SU-DHL-6 (cell line): ENCODE measurements at regions not wholly inside any gene's neighbourhood (a gene's known extent, or its start where the extent isn't known, plus 50 kb on each side); places are given as distances from the start of the nearest gene placed in this dataset.

Source experiments
- H2AFZ ChIP-seq: fragments of 200-600 bp; sonication (generic); 2 replicates; pipeline ENCODE4 v1.6.1; 2014; ENCODE audit warnings: low read depth, mild to moderate bottlenecking, moderate library complexity, mixed read lengths, antibody characterized with exemption, low read length; ENCODE audit not compliant: severe bottlenecking
- H3F3A ChIP-seq: fragments of 200-600 bp; shearing (Covaris generic); 2 replicates; pipeline ENCODE4 v1.6.0; 2016; ENCODE audit warnings: antibody characterized with exemption, mild to moderate bottlenecking; ENCODE audit not compliant: insufficient read depth
- H3K27ac ChIP-seq: fragments of 200-600 bp; sonication (generic); 2 replicates; pipeline ENCODE4 v1.5.1; 2016; ENCODE audit warnings: low read depth, mild to moderate bottlenecking, low read length, moderate library complexity, mixed read lengths
- H3K27me3 ChIP-seq: fragments of 200-600 bp; sonication (generic), shearing (Covaris generic); 2 replicates; pipeline ENCODE4 v1.6.0; 2014; ENCODE audit warnings: mild to moderate bottlenecking, low read length
- H3K36me3 ChIP-seq: fragments of 200-600 bp; sonication (generic); 2 replicates; pipeline ENCODE4 v1.6.1; 2014; ENCODE audit warnings: mild to moderate bottlenecking, low read length, mixed read lengths
- H3K4me2 ChIP-seq: fragments of 300-600, 200-600 bp; shearing (Covaris generic), sonication (generic); 2 replicates; pipeline ENCODE4 v1.6.0; 2014; ENCODE audit warnings: low read length, low read depth, mild to moderate bottlenecking; ENCODE audit not compliant: poor library complexity, severe bottlenecking
- H3K4me3 ChIP-seq: fragments of 200-600 bp; sonication (generic); 2 replicates; pipeline ENCODE4 v1.5.1; 2014; ENCODE audit warnings: antibody characterized with exemption, low read length, mild to moderate bottlenecking, mixed read lengths; ENCODE audit not compliant: insufficient read depth, poor library complexity, severe bottlenecking
- H3K79me2 ChIP-seq: fragments of 200-600 bp; sonication (generic); 2 replicates; pipeline ENCODE4 v1.6.1; 2014; ENCODE audit warnings: mild to moderate bottlenecking, low read length, moderate library complexity; ENCODE audit not compliant: insufficient read depth
- H3K9ac ChIP-seq: fragments of 200-600 bp; sonication (generic); 2 replicates; pipeline ENCODE4 v1.7.0; 2014; ENCODE audit warnings: mild to moderate bottlenecking, low read length
- H3K9me2 ChIP-seq: fragments of 200-600 bp; sonication (generic); replicated peaks from 2 replicates; pipeline ENCODE4 v1.6.1; 2014; ENCODE audit warnings: low read length; ENCODE audit not compliant: insufficient read depth
- H3K9me3 ChIP-seq: fragments of 200-600 bp; sonication (generic); 2 replicates; pipeline ENCODE4 v1.6.1; 2014; ENCODE audit warnings: low read length, mixed read lengths; ENCODE audit not compliant: insufficient read depth
- H4K20me1 ChIP-seq: fragments of 200-600 bp; sonication (generic); 2 replicates; pipeline ENCODE4 v1.6.1; 2014; ENCODE audit warnings: low read depth, mild to moderate bottlenecking, antibody characterized with exemption, low read length, moderate library complexity, mixed read lengths
- EZH2phosphoT487 ChIP-seq: fragments of 200-600 bp; sonication (generic), shearing (Covaris generic); conservative IDR thresholded peaks from 2 replicates; pipeline ENCODE4 v1.6.1; 2018; ENCODE audit warnings: mild to moderate bottlenecking, antibody characterized with exemption, low read length, moderate library complexity, mixed read lengths
- TF ChIP-seq, protein P1 (sequence below): fragments of 200-600 bp; sonication (generic); IDR thresholded peaks from one replicate; pipeline ENCODE4 v1.5.1; 2017; ENCODE audit warnings: antibody characterized with exemption, mild to moderate bottlenecking, low read length, moderate library complexity; ENCODE audit not compliant: insufficient read depth, poor library complexity, severe bottlenecking

- no peaks in the 10 kb centered on the region for H3F3A ChIP-seq
These were observed 411.6 kb downstream of the MATN1 start for GRCh38 chr1:30311749-30312148.

GRCh38 chr1:30310966-30311742 is 412.2 kb downstream of the MATN1 start:
- Histone ChIP-seq H3K4me3 (no peak overlapping the region), H3K4me2 (no peak overlapping the region), H3K36me3 (no peaks in the 10 kb centered on the region), H2AFZ (no peak overlapping the region), H3K9me2 (no peaks in the 10 kb centered on the region), H4K20me1 (no peaks in the 10 kb centered on the region), H3K79me2 (no peaks in the 10 kb centered on the region), H3F3A (no peaks in the 10 kb centered on the region), H3K9ac (no peak overlapping the region), H3K27ac (no peak overlapping the region), H3K9me3 (no peaks in the 10 kb centered on the region), H3K27me3 (no peaks in the 10 kb centered on the region)
- no peak for TF ChIP-seq EZH2phosphoT487
- TF ChIP-seq, protein P1, sequence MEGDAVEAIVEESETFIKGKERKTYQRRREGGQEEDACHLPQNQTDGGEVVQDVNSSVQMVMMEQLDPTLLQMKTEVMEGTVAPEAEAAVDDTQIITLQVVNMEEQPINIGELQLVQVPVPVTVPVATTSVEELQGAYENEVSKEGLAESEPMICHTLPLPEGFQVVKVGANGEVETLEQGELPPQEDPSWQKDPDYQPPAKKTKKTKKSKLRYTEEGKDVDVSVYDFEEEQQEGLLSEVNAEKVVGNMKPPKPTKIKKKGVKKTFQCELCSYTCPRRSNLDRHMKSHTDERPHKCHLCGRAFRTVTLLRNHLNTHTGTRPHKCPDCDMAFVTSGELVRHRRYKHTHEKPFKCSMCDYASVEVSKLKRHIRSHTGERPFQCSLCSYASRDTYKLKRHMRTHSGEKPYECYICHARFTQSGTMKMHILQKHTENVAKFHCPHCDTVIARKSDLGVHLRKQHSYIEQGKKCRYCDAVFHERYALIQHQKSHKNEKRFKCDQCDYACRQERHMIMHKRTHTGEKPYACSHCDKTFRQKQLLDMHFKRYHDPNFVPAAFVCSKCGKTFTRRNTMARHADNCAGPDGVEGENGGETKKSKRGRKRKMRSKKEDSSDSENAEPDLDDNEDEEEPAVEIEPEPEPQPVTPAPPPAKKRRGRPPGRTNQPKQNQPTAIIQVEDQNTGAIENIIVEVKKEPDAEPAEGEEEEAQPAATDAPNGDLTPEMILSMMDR: no peak

More at GRCh38 chr1:30311749-30312148, 411.6 kb downstream of the MATN1 start:
- no peak for TF ChIP-seq EZH2phosphoT487
- TF ChIP-seq, protein P1: no peak
- Histone ChIP-seq H3K27ac (no peak overlapping the region), H3K9me2 (no peaks in the 10 kb centered on the region), H3K4me3 (no peak overlapping the region), H2AFZ (no peak overlapping the region), H4K20me1 (no peaks in the 10 kb centered on the region), H3K27me3 (no peaks in the 10 kb centered on the region), H3K4me2 (no peak overlapping the region), H3K9me3 (no peaks in the 10 kb centered on the region), H3K79me2 (no peaks in the 10 kb centered on the region), H3K9ac (no peak overlapping the region), H3K36me3 (no peaks in the 10 kb centered on the region)

DNA sequence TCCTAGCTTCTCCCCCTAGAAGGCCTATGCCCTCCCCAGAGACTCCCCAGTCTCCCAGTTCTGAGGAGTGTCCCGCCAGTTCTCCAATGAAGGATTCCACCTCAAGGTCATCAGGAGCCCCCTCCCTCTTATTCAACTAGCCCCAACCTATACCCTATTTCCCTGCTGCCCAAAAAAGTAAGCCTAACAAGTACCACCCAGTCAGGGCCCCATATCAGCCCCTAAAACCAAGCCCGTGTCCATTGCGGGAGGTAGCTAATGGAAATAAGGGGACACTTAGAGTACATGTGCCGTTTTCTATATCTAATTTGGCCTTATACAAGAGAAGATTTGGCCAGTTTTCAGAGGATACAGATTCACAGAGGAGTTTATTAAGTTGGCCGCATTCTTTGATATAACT is 416.2 kb downstream of the MATN1 start:
- Histone ChIP-seq H3K4me3 (no peak overlapping the region), H3K4me2 (no peak overlapping the region), H3K9ac (no peak overlapping the region), H3K79me2 (no peaks in the 10 kb centered on the region), H3K9me3 (no peaks in the 10 kb centered on the region), H4K20me1 (no peaks in the 10 kb centered on the region), H3K27ac (no peak overlapping the region), H3K9me2 (no peaks in the 10 kb centered on the region), H2AFZ (no peak overlapping the region), H3F3A (no peaks in the 10 kb centered on the region), H3K27me3 (no peaks in the 10 kb centered on the region), H3K36me3 (no peaks in the 10 kb centered on the region)
- TF ChIP-seq, protein P1: no peak
